Panc1 (cell line): ENCODE measurements at regions not wholly inside any gene's neighbourhood (a gene's known extent, or its start where the extent isn't known, plus 50 kb on each side); places are given as distances from the start of the nearest gene placed in this dataset.

Experiments used
- ATAC-seq: fragments of 200-7000 bp; cut with Tn5 transposase; 2 replicates; pipeline ENCODE4 v1.9.1; 2020; ENCODE audit warnings: mild to moderate bottlenecking, moderate library complexity
- BruUV-seq: library from RNA; stranded (reverse); fragments of 400-500 nt; replicated peaks from 2 replicates; lab custom pipeline; 2021; lab: Mats Ljungman, UMichigan
- CTCF ChIA-PET: fragments of 300-600 bp; sonication (Branson Sonifier 250); formaldehyde crosslinking; loops from one replicate; lab custom pipeline; 2022; ENCODE audit warnings: antibody characterized with exemption; lab: Charles Lee
- POLR2A ChIA-PET: fragments of 300-600 bp; sonication (Branson Sonifier 250); formaldehyde crosslinking; loops from one replicate; lab custom pipeline; 2022; ENCODE audit warnings: antibody characterized with exemption; lab: Charles Lee
- DNase-seq: peaks from one replicate; pipeline ENCODE4 v3.0.0-alpha.2; 2010; ENCODE audit warnings: low read depth, low spot score
- H3K27ac ChIP-seq: 2 replicates; pipeline ENCODE4 v1.5.1; 2011; ENCODE audit warnings: mild to moderate bottlenecking, low read length, inconsistent platforms
- H3K27me3 ChIP-seq: fragments of 200-500 bp; sonication (Bioruptor generic); 2 replicates; pipeline ENCODE4 v1.6.0; 2014; ENCODE audit warnings: low read length, inconsistent platforms; ENCODE audit not compliant: control insufficient read depth, insufficient read depth
- H3K36me3 ChIP-seq: fragments of 200-500 bp; sonication (Bioruptor generic); 2 replicates; pipeline ENCODE4 v1.5.1; 2014; ENCODE audit warnings: inconsistent platforms, mild to moderate bottlenecking, low read length, moderate library complexity; ENCODE audit not compliant: control insufficient read depth, insufficient read depth
- H3K4me1 ChIP-seq: 2 replicates; pipeline ENCODE4 v1.5.1; 2011; ENCODE audit warnings: inconsistent platforms, mild to moderate bottlenecking, low read length, moderate library complexity; ENCODE audit not compliant: control insufficient read depth, insufficient read depth
- H3K4me3 ChIP-seq, 2 experiments: 2 replicates each; pipeline ENCODE4 v1.5.1; 2011 to 2012; ENCODE audit warnings: low read depth in 2 of 2, low read length in 2 of 2, mild to moderate bottlenecking in 2 of 2, inconsistent platforms in 1 of 2, moderate library complexity in 1 of 2
- H3K9me3 ChIP-seq: fragments of 200-500 bp; sonication (Bioruptor generic); 2 replicates; pipeline ENCODE4 v1.5.1; 2014; ENCODE audit warnings: low read depth, mild to moderate bottlenecking, inconsistent platforms, low read length, moderate library complexity; ENCODE audit not compliant: control insufficient read depth, insufficient read depth
- POLR2AphosphoS5 ChIP-seq: IDR thresholded peaks from 2 replicates; pipeline ENCODE4 v1.6.1; 2012; ENCODE audit warnings: mild to moderate bottlenecking, low read depth, low read length, moderate library complexity
- REST ChIP-seq, 2 experiments: IDR thresholded peaks; 2 replicates each; pipeline ENCODE4 v1.6.1; 2011 to 2012; ENCODE audit warnings: low read depth in 2 of 2, control low read depth in 1 of 2, low read length in 1 of 2, mild to moderate bottlenecking in 1 of 2, moderate library complexity in 1 of 2; ENCODE audit not compliant: insufficient read depth in 1 of 2
- SIN3A ChIP-seq: IDR thresholded peaks from 2 replicates; pipeline ENCODE4 v1.6.1; 2012; ENCODE audit warnings: low read depth, mild to moderate bottlenecking, low read length, moderate library complexity, borderline replicate concordance; ENCODE audit not compliant: insufficient read depth
- TCF7L2 ChIP-seq: IDR thresholded peaks from 2 replicates; pipeline ENCODE4 v1.6.1; 2011; ENCODE audit warnings: mild to moderate bottlenecking, low read depth, low read length, inconsistent platforms
- in situ Hi-C: cut with HindIII; loops from 2 replicates; pipeline ENCODE4 v1.10.0; 2016; ENCODE audit warnings: low sequenced_read_pairs, low pct_unique_long_range_greater_than_20kb
- intact Hi-C: fragments of 100-400 bp; cut with micrococcal nuclease; formaldehyde crosslinking; loops from one replicate; pipeline ENCODE4 v1.10.0; 2022; ENCODE audit not compliant: unreplicated experiment
- TF ChIP-seq, protein P1 (sequence below): fragments of 450-650 bp; IDR thresholded peaks from 2 replicates; pipeline ENCODE4 v1.5.1; 2017; ENCODE audit warnings: mild to moderate bottlenecking

GRCh38 chr15:95304151-95304946 is 1026.2 kb upstream of the NR2F2 start:
- no peak overlapping the region for H3K27ac ChIP-seq
- no peak for ATAC-seq

DNA sequence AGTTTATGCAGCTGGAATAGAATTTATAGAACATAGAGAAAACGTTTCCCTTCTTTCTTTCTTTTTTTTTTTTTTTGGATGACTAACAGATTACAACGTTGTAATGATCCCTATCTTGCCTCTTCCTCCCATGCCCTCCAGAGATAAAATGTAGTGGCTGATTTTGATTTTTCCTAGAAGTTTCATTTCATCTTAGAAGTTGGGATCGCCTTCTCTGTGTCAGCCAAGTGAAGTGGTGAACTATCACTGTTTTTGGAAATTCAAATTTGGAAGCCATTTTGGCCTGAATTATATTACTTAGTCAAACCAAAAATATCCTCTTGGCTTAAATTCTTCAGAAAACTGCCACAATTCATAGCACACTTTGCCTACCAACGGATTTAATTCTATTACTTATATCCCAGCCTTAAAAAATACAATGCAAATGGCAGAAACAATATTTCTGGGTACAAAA is 1025.5 kb upstream of the NR2F2 start:
- Histone ChIP-seq H3K9me3 (no peaks in the 10 kb centered on the region), H3K27me3 (no peaks in the 10 kb centered on the region), H3K36me3 (no peaks in the 10 kb centered on the region), H3K27ac (no peak overlapping the region), H3K4me3 (no peak overlapping the region), H3K4me1 (no peaks in the 10 kb centered on the region)
- in situ Hi-C loops (no loop called here), intact Hi-C loops (no loop called here)
- CTCF ChIA-PET: interaction anchor here (0.6 kb wide), 1 partner anchor 9 kb away, joined by 3 read pairs; no protein-coding TSS in a partner anchor
- POLR2A ChIA-PET: no interaction called here
- no TSS peak for BruUV-seq
- ATAC-seq (no peak), DNase-seq (no peak)
- TF ChIP-seq, protein P1, sequence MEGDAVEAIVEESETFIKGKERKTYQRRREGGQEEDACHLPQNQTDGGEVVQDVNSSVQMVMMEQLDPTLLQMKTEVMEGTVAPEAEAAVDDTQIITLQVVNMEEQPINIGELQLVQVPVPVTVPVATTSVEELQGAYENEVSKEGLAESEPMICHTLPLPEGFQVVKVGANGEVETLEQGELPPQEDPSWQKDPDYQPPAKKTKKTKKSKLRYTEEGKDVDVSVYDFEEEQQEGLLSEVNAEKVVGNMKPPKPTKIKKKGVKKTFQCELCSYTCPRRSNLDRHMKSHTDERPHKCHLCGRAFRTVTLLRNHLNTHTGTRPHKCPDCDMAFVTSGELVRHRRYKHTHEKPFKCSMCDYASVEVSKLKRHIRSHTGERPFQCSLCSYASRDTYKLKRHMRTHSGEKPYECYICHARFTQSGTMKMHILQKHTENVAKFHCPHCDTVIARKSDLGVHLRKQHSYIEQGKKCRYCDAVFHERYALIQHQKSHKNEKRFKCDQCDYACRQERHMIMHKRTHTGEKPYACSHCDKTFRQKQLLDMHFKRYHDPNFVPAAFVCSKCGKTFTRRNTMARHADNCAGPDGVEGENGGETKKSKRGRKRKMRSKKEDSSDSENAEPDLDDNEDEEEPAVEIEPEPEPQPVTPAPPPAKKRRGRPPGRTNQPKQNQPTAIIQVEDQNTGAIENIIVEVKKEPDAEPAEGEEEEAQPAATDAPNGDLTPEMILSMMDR: no peak
- TF ChIP-seq SIN3A (no peak), REST (IDR thresholded peaks at IDR 0.05; ENCODE audit: insufficient read depth in 1 of 2, low read depth in 2 of 2, low read length in 1 of 2) (no peak), POLR2AphosphoS5 (no peak), TCF7L2 (no peak)

More at GRCh38 chr15:95304151-95304946, 1026.2 kb upstream of the NR2F2 start:
- Histone ChIP-seq H3K36me3 (no peaks in the 10 kb centered on the region), H3K27me3 (no peaks in the 10 kb centered on the region), H3K4me3 (no peak overlapping the region), H3K4me1 (no peaks in the 10 kb centered on the region), H3K9me3 (no peaks in the 10 kb centered on the region)
- POLR2A ChIA-PET: no interaction called here
- in situ Hi-C loops (no loop called here), intact Hi-C loops (no loop called here)
- TF ChIP-seq POLR2AphosphoS5 (no peak), TCF7L2 (no peak), REST (IDR thresholded peaks at IDR 0.05; ENCODE audit: insufficient read depth in 1 of 2, low read depth in 2 of 2, low read length in 1 of 2) (no peak), SIN3A (no peak)
- TF ChIP-seq, protein P1: no peak
- DNase-seq: no peak
- CTCF ChIA-PET: no interaction called here
- BruUV-seq: no TSS peak
